ENCODE measurements at regions not wholly inside any gene's neighbourhood (a gene's known extent, or its start where the extent isn't known, plus 50 kb on each side); places are given as distances from the start of the nearest gene placed in this dataset.

GRCh38 chr18:54739476-54739875 lies 88.8 kb upstream of the RAB27B start:
- H3K18ac ChIP-seq (ENCODE audit: extremely low read depth, low read length) = no peak overlapping the region
- no peak overlapping the region for H3K4me2 ChIP-seq (ENCODE audit: insufficient read depth in 1 of 2, low read depth in 2 of 2, low read length in 2 of 2)
- no peak overlapping the region for H2BK12ac ChIP-seq (ENCODE audit: low read depth, low read length)
- H2BK120ac ChIP-seq (replicated peaks; ENCODE audit: low read depth, low read length) = no peak overlapping the region
- no peaks in the 10 kb centered on the region for H3K79me2 ChIP-seq (ENCODE audit: control insufficient read depth in 1 of 2, insufficient read depth in 2 of 2, low read length in 2 of 2)
- no peak overlapping the region for H2BK20ac ChIP-seq (ENCODE audit: low read length)
- no peak overlapping the region for H3K4me3 ChIP-seq (ENCODE audit: extremely low read depth in 1 of 4, insufficient read depth in 2 of 4, low read depth in 3 of 4, low read length in 4 of 4)
- POLR2A ChIA-PET (ENCODE audit: partially characterized antibody) = no interaction called here
- H3K36me3 ChIP-seq (ENCODE audit: control insufficient read depth in 2 of 4, insufficient read depth in 4 of 4, low read length in 3 of 4) = no peaks in the 10 kb centered on the region
- no peak overlapping the region for H2AK5ac ChIP-seq (ENCODE audit: low read depth, low read length)
- no peaks in the 10 kb centered on the region for H3K79me1 ChIP-seq (ENCODE audit: low read depth, low read length)
- H4K8ac ChIP-seq (ENCODE audit: extremely low read depth, insufficient read depth, low read length) = no peak overlapping the region
- H3K23ac ChIP-seq (ENCODE audit: insufficient read length) = no peak overlapping the region
- no peaks in the 10 kb centered on the region for H3K9me3 ChIP-seq (ENCODE audit: insufficient read depth in 2 of 2, low read depth in 1 of 2, low read length in 1 of 2)
- DNase-seq (ENCODE audit: low read depth in 1 of 2, low spot score in 2 of 2) = no peak
- FAIRE-seq = no peak
- H4K91ac ChIP-seq (replicated peaks; ENCODE audit: insufficient read length, low read length) = no peak overlapping the region
- whole genome bisulfite sequencing, 2 experiments (ENCODE audit: extremely low coverage in 1 of 2, insufficient coverage in 1 of 2, insufficient read length in 1 of 2, insufficient replicate concordance in 2 of 2, low coverage in 1 of 2, low lambda C conversion rate in 2 of 2, missing lambda C conversion rate in 1 of 2) = 92% methylated on average over 2 of the region's 2 CpGs; no CpG with 5 or more reads in 1 of the 2 experiments
- no peaks in the 10 kb centered on the region for H3K23me2 ChIP-seq (ENCODE audit: low read depth, low read length)
- no peak overlapping the region for H3K14ac ChIP-seq (ENCODE audit: insufficient read length)
- H3K9ac ChIP-seq (replicated peaks in 1 of 4; ENCODE audit: extremely low read depth in 1 of 4, low read depth in 3 of 4, low read length in 3 of 4) = no peak overlapping the region
- no peak for TF ChIP-seq SIN3A (conservative IDR thresholded peaks at IDR 0.05 in 1 of 2, IDR thresholded peaks at IDR 0.05 in 1 of 2; ENCODE audit: low read depth in 1 of 2, low read length in 2 of 2)
- no peak for TF ChIP-seq EP300 (IDR thresholded peaks at IDR 0.05; ENCODE audit: borderline replicate concordance in 1 of 2, low read depth in 2 of 2, low read length in 2 of 2)
- TF ChIP-seq YY1 (IDR thresholded peaks at IDR 0.05; ENCODE audit: low read depth, low read length) = no peak
- TF ChIP-seq BACH1 (IDR thresholded peaks at IDR 0.05; ENCODE audit: low read length) = no peak
- no peak for TF ChIP-seq RBBP5 (IDR thresholded peaks at IDR 0.05; ENCODE audit: borderline replicate concordance, low read depth, low read length)
- TF ChIP-seq POU5F1 (IDR thresholded peaks at IDR 0.05; ENCODE audit: low read depth, low read length) = no peak
- TF ChIP-seq JUN (IDR thresholded peaks at IDR 0.05; ENCODE audit: low read depth, low read length) = no peak
- no peak for TF ChIP-seq SIX5 (IDR thresholded peaks at IDR 0.05; ENCODE audit: low read depth, low read length)
- TF ChIP-seq BCL11A (IDR thresholded peaks at IDR 0.05; ENCODE audit: low read depth in 2 of 2, low read length in 2 of 2) = no peak
- no peak overlapping the region for H2BK15ac ChIP-seq (ENCODE audit: low read length)
- H3K27ac ChIP-seq (ENCODE audit: low read depth, low read length) = no peak overlapping the region
- CTCF ChIA-PET (ENCODE audit: partially characterized antibody) = no interaction called here
- H3K4me1 ChIP-seq (replicated peaks in 1 of 4; ENCODE audit: control insufficient read depth in 3 of 4, insufficient read depth in 4 of 4, low read length in 3 of 4) = no peaks in the 10 kb centered on the region
- H3K56ac ChIP-seq (replicated peaks; ENCODE audit: insufficient read length, low read depth, low read length) = no peak overlapping the region
- no peaks in the 10 kb centered on the region for H4K20me1 ChIP-seq (replicated peaks in 1 of 2; ENCODE audit: control insufficient read depth in 1 of 2, insufficient read depth in 2 of 2, low read length in 2 of 2)
- H3K4ac ChIP-seq (replicated peaks; ENCODE audit: insufficient read length, low read depth, low read length) = no peak overlapping the region
- H2BK5ac ChIP-seq (ENCODE audit: low read depth, low read length) = no peak overlapping the region
- no peaks in the 10 kb centered on the region for H3K27me3 ChIP-seq (replicated peaks in 1 of 4; ENCODE audit: control insufficient read depth in 3 of 4, extremely low read depth in 1 of 4, insufficient read depth in 3 of 4, low read length in 3 of 4)
- H2AFZ ChIP-seq (ENCODE audit: low read length) = no peak overlapping the region
- H4K5ac ChIP-seq (ENCODE audit: insufficient read length, low read depth, low read length) = no peak overlapping the region

Data from H1 (cell line).